DND-41 (cell line): ENCODE measurements at regions not wholly inside any gene's neighbourhood (a gene's known extent, or its start where the extent isn't known, plus 50 kb on each side); places are given as distances from the start of the nearest gene placed in this dataset.

ENCODE experiments used
- ATAC-seq: fragments of 200-7000 bp; cut with Tn5 transposase; 3 replicates; pipeline ENCODE4 v1.9.1; 2021; ENCODE audit warnings: low read depth; ENCODE audit not compliant: insufficient read depth
- DNase-seq: peaks from one replicate; pipeline ENCODE4 v3.0.0-alpha.2; 2020
- H2AFZ ChIP-seq: 2 replicates; pipeline ENCODE4 v1.6.0; 2012; ENCODE audit warnings: low read depth, low read length
- H3K27ac ChIP-seq: 2 replicates; pipeline ENCODE4 v1.5.1; 2012; ENCODE audit warnings: low read length, inconsistent platforms
- H3K27me3 ChIP-seq: fragments of 200-600 bp; sonication (generic); 2 replicates; pipeline ENCODE4 v1.6.0; 2012; ENCODE audit warnings: low read length, mild to moderate bottlenecking, inconsistent platforms; ENCODE audit not compliant: insufficient read depth, poor library complexity
- H3K36me3 ChIP-seq: 2 replicates; pipeline ENCODE4 v1.5.1; 2012; ENCODE audit warnings: low read length, inconsistent platforms; ENCODE audit not compliant: insufficient read depth
- H3K4me1 ChIP-seq: 2 replicates; pipeline ENCODE4 v1.5.1; 2012; ENCODE audit warnings: mild to moderate bottlenecking, low read length; ENCODE audit not compliant: insufficient read depth
- H3K4me2 ChIP-seq: 2 replicates; pipeline ENCODE4 v1.6.0; 2012; ENCODE audit warnings: mild to moderate bottlenecking, moderate library complexity, low read length, inconsistent platforms; ENCODE audit not compliant: insufficient read depth
- H3K4me3 ChIP-seq, 2 experiments: fragments of 200-600 bp in 1 of 2; shearing (Covaris generic) in 1 of 2; 2 replicates each; pipeline ENCODE4 v1.5.1; 2012 to 2016; ENCODE audit warnings: inconsistent platforms in 2 of 2, low read length in 2 of 2, mild to moderate bottlenecking in 2 of 2, low read depth in 1 of 2, moderate library complexity in 1 of 2
- H3K79me2 ChIP-seq: 2 replicates; pipeline ENCODE4 v1.6.0; 2012; ENCODE audit warnings: low read length, inconsistent platforms; ENCODE audit not compliant: insufficient read depth
- H3K9ac ChIP-seq: 2 replicates; pipeline ENCODE4 v1.6.0; 2012; ENCODE audit warnings: low read depth, mild to moderate bottlenecking, inconsistent platforms, low read length, moderate library complexity
- H3K9me3 ChIP-seq: 2 replicates; pipeline ENCODE4 v1.5.1; 2012; ENCODE audit warnings: low read length, moderate library complexity, mild to moderate bottlenecking, inconsistent platforms; ENCODE audit not compliant: insufficient read depth, severe bottlenecking
- H4K20me1 ChIP-seq: 2 replicates; pipeline ENCODE4 v1.6.0; 2012; ENCODE audit warnings: low read length; ENCODE audit not compliant: insufficient read depth
- EZH2 ChIP-seq: IDR thresholded peaks from 3 replicates; pipeline ENCODE4 v1.6.1; 2012; ENCODE audit warnings: borderline replicate concordance, low read depth, mild to moderate bottlenecking, moderate library complexity, low read length, inconsistent platforms; ENCODE audit not compliant: severe bottlenecking
- TF ChIP-seq, protein P1 (sequence below): IDR thresholded peaks from 2 replicates; pipeline ENCODE4 v1.5.1; 2012; ENCODE audit warnings: borderline replicate concordance, low read length, moderate library complexity, mild to moderate bottlenecking; ENCODE audit not compliant: poor library complexity, severe bottlenecking; ENCODE audit errors: extremely low read depth

DNA sequence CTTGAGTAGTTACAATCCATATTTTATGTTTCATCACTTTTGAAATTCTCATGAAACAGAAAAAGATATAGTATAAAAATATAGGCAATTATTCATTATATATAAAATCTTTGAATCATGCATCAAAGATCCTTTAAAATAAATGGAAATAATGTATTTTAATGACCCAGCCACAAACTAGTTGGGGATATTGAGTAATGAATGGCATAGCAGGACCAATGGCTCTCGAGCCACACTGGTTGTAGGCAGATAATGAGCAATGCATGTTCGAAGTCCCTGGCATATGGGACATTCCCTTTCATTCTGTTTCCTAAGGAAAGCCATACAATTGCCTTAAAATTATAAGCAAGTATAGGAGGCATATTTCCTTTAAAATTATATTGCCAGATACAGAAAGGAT lies 107.4 kb upstream of the IL12A start:
- Histone ChIP-seq H3K9me3 (no peaks in the 10 kb centered on the region), H2AFZ (no peak overlapping the region), H4K20me1 (no peaks in the 10 kb centered on the region), H3K4me1 (no peaks in the 10 kb centered on the region), H3K4me2 (no peak overlapping the region), H3K9ac (no peak overlapping the region), H3K27me3 (peaks cover 10% of the 10 kb centered on the region), H3K36me3 (no peaks in the 10 kb centered on the region), H3K27ac (no peak overlapping the region), H3K4me3 (no peak overlapping the region), H3K79me2 (no peaks in the 10 kb centered on the region)
- TF ChIP-seq EZH2: no peak
- TF ChIP-seq, protein P1, sequence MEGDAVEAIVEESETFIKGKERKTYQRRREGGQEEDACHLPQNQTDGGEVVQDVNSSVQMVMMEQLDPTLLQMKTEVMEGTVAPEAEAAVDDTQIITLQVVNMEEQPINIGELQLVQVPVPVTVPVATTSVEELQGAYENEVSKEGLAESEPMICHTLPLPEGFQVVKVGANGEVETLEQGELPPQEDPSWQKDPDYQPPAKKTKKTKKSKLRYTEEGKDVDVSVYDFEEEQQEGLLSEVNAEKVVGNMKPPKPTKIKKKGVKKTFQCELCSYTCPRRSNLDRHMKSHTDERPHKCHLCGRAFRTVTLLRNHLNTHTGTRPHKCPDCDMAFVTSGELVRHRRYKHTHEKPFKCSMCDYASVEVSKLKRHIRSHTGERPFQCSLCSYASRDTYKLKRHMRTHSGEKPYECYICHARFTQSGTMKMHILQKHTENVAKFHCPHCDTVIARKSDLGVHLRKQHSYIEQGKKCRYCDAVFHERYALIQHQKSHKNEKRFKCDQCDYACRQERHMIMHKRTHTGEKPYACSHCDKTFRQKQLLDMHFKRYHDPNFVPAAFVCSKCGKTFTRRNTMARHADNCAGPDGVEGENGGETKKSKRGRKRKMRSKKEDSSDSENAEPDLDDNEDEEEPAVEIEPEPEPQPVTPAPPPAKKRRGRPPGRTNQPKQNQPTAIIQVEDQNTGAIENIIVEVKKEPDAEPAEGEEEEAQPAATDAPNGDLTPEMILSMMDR: no peak
- no peak for ATAC-seq
- DNase-seq: no peak

DNA sequence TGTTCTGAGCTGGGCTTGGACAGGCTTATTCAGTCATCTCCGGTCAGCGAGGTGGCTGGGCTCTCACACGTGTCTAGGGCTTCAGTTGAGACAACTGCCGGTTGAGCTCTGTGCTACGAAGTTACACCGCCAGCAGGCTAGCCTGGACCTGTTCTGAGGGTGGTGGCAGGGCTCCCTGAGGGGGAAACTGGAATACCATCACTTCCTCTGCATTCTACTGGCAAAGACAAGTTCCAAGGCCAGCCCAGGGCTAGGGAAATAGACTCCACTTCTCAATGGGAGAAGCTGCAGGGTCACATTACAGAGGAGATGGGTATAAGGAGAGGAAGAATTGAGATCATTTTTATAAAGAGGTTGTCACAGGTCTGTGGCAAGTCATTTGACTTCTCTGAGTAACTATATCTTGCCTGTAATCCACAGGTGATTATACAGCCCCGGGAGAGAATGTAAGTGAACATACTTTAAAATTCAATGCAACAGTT lies 106.8 kb upstream of the IL12A start:
- H3K4me2 ChIP-seq: no peak overlapping the region
- no peak overlapping the region for H3K9ac ChIP-seq
- H3K4me3 ChIP-seq: no peak overlapping the region
- no peaks in the 10 kb centered on the region for H3K36me3 ChIP-seq
- no peak overlapping the region for H3K27ac ChIP-seq
- ATAC-seq (no peak), DNase-seq (no peak)
- H2AFZ ChIP-seq: no peak overlapping the region
- TF ChIP-seq, protein P1: no peak
- no peak for TF ChIP-seq EZH2
- peaks cover 10% of the 10 kb centered on the region for H3K27me3 ChIP-seq
- H3K9me3 ChIP-seq: no peaks in the 10 kb centered on the region
- H4K20me1 ChIP-seq: no peaks in the 10 kb centered on the region
- H3K79me2 ChIP-seq: no peaks in the 10 kb centered on the region
- H3K4me1 ChIP-seq: no peaks in the 10 kb centered on the region

GRCh38 chr3:159882367-159882766 lies 106.3 kb upstream of the IL12A start:
- Histone ChIP-seq H3K4me1 (no peaks in the 10 kb centered on the region), H3K27ac (no peak overlapping the region), H3K27me3 (peaks cover 10% of the 10 kb centered on the region), H3K4me3 (no peak overlapping the region), H3K36me3 (no peaks in the 10 kb centered on the region), H3K9me3 (no peaks in the 10 kb centered on the region), H3K79me2 (no peaks in the 10 kb centered on the region), H3K9ac (no peak overlapping the region), H4K20me1 (no peaks in the 10 kb centered on the region), H2AFZ (no peak overlapping the region), H3K4me2 (no peak overlapping the region)
- no peak for DNase-seq
- TF ChIP-seq EZH2: no peak
- TF ChIP-seq, protein P1: no peak
- ATAC-seq: no peak
